ENCODE measurements at regions not wholly inside any gene's neighbourhood (a gene's known extent, or its start where the extent isn't known, plus 50 kb on each side); places are given as distances from the start of the nearest gene placed in this dataset.

GRCh38 chrX:120014354-120015130, 62.9 kb downstream of the RHOXF2B start:
- TF ChIP-seq ZNF384 (IDR thresholded peaks at IDR 0.05) = no peak
- no peak for TF ChIP-seq PKNOX1 (IDR thresholded peaks at IDR 0.05)

Measured in HEK293T (cell line).